ENCODE measurements at regions not wholly inside any gene's neighbourhood (a gene's known extent, or its start where the extent isn't known, plus 50 kb on each side); places are given as distances from the start of the nearest gene placed in this dataset.

DNA sequence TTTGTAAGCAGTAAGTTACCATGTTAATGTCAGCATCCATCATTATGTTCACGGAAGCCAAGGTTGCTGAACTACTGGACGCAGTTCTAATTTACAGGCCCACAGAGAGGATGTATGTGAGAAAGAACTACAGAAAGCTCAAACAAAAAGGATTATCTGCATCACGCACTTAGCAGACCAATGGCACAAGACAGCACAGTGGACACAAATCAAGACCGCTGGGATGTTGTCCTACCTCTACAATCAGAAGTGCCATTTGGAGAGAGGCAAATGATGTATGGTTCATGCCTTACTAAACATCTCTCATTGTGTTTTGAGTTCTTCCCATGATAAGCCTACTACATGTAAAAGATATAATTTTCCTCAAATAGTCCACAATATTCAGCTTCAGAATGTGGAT lies 330.7 kb upstream of the CHAC2 start:
- no peak for DNase-seq (ENCODE audit: low read depth, low spot score)
- BruUV-seq (replicated peaks): no TSS peak
- no peak for ATAC-seq
- no peak overlapping the region for H2AFZ ChIP-seq (ENCODE audit: control insufficient read depth, low read depth, low read length)
- RAD21 ChIA-PET (ENCODE audit: unreplicated experiment): no interaction called here
- H3K4me1 ChIP-seq (ENCODE audit: control insufficient read depth, insufficient read depth, low read length): no peaks in the 10 kb centered on the region
- TF ChIP-seq MXI1 (IDR thresholded peaks at IDR 0.05; ENCODE audit: low read depth, low read length) (no peak), ETV6 (conservative IDR thresholded peaks at IDR 0.05 in 1 of 2, IDR thresholded peaks at IDR 0.05 in 1 of 2; ENCODE audit: borderline replicate concordance in 1 of 2, low read depth in 1 of 2) (no peak), SREBF2 (IDR thresholded peaks at IDR 0.05; ENCODE audit: low read length) (no peak), SIN3A (IDR thresholded peaks at IDR 0.05; ENCODE audit: low read depth, low read length) (no peak), ZNF217 (IDR thresholded peaks at IDR 0.05) (no peak), TAF1 (IDR thresholded peaks at IDR 0.05; ENCODE audit: borderline replicate concordance, low read depth, low read length) (no peak), TBL1XR1 (IDR thresholded peaks at IDR 0.05; ENCODE audit: low read depth, low read length) (no peak), KDM1A (IDR thresholded peaks at IDR 0.05; ENCODE audit: borderline replicate concordance) (no peak), CHD4 (IDR thresholded peaks at IDR 0.05) (no peak), IKZF1 (conservative IDR thresholded peaks at IDR 0.05) (no peak), IKZF2 (IDR thresholded peaks at IDR 0.05) (no peak), NR2C1 (IDR thresholded peaks at IDR 0.05) (no peak), BRCA1 (IDR thresholded peaks at IDR 0.05; ENCODE audit: low read depth, low read length) (no peak), HDGF (IDR thresholded peaks at IDR 0.05) (no peak)
- TF ChIP-seq, protein P1, sequence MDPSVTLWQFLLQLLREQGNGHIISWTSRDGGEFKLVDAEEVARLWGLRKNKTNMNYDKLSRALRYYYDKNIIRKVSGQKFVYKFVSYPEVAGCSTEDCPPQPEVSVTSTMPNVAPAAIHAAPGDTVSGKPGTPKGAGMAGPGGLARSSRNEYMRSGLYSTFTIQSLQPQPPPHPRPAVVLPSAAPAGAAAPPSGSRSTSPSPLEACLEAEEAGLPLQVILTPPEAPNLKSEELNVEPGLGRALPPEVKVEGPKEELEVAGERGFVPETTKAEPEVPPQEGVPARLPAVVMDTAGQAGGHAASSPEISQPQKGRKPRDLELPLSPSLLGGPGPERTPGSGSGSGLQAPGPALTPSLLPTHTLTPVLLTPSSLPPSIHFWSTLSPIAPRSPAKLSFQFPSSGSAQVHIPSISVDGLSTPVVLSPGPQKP (IDR thresholded peaks at IDR 0.05; ENCODE audit: low read depth, low read length): no peak
- TF ChIP-seq, protein P2, sequence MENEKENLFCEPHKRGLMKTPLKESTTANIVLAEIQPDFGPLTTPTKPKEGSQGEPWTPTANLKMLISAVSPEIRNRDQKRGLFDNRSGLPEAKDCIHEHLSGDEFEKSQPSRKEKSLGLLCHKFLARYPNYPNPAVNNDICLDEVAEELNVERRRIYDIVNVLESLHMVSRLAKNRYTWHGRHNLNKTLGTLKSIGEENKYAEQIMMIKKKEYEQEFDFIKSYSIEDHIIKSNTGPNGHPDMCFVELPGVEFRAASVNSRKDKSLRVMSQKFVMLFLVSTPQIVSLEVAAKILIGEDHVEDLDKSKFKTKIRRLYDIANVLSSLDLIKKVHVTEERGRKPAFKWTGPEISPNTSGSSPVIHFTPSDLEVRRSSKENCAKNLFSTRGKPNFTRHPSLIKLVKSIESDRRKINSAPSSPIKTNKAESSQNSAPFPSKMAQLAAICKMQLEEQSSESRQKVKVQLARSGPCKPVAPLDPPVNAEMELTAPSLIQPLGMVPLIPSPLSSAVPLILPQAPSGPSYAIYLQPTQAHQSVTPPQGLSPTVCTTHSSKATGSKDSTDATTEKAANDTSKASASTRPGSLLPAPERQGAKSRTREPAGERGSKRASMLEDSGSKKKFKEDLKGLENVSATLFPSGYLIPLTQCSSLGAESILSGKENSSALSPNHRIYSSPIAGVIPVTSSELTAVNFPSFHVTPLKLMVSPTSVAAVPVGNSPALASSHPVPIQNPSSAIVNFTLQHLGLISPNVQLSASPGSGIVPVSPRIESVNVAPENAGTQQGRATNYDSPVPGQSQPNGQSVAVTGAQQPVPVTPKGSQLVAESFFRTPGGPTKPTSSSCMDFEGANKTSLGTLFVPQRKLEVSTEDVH (IDR thresholded peaks at IDR 0.05; ENCODE audit: low read depth, partially characterized antibody): no peak
- TF ChIP-seq, protein P3, sequence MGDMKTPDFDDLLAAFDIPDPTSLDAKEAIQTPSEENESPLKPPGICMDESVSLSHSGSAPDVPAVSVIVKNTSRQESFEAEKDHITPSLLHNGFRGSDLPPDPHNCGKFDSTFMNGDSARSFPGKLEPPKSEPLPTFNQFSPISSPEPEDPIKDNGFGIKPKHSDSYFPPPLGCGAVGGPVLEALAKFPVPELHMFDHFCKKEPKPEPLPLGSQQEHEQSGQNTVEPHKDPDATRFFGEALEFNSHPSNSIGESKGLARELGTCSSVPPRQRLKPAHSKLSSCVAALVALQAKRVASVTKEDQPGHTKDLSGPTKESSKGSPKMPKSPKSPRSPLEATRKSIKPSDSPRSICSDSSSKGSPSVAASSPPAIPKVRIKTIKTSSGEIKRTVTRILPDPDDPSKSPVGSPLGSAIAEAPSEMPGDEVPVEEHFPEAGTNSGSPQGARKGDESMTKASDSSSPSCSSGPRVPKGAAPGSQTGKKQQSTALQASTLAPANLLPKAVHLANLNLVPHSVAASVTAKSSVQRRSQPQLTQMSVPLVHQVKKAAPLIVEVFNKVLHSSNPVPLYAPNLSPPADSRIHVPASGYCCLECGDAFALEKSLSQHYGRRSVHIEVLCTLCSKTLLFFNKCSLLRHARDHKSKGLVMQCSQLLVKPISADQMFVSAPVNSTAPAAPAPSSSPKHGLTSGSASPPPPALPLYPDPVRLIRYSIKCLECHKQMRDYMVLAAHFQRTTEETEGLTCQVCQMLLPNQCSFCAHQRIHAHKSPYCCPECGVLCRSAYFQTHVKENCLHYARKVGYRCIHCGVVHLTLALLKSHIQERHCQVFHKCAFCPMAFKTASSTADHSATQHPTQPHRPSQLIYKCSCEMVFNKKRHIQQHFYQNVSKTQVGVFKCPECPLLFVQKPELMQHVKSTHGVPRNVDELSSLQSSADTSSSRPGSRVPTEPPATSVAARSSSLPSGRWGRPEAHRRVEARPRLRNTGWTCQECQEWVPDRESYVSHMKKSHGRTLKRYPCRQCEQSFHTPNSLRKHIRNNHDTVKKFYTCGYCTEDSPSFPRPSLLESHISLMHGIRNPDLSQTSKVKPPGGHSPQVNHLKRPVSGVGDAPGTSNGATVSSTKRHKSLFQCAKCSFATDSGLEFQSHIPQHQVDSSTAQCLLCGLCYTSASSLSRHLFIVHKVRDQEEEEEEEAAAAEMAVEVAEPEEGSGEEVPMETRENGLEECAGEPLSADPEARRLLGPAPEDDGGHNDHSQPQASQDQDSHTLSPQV (IDR thresholded peaks at IDR 0.05): no peak
- no peak overlapping the region for H3K9ac ChIP-seq (ENCODE audit: control insufficient read depth, insufficient read depth, low read length)
- in situ Hi-C loops (cut with MboI) (no loop called here), intact Hi-C loops (cut with micrococcal nuclease; ENCODE audit: unreplicated experiment) (no loop called here)
- POLR2A ChIA-PET: no interaction called here
- SMC1A ChIA-PET (ENCODE audit: uncharacterized antibody, unreplicated experiment): interaction anchor here (0.8 to 1.2 kb wide), 3 partner anchors 8 to 14 kb away, joined by 3 read pairs; no protein-coding TSS in a partner anchor
- no peaks in the 10 kb centered on the region for H3K27me3 ChIP-seq (replicated peaks in 1 of 2; ENCODE audit: control insufficient read depth in 2 of 2, insufficient read depth in 2 of 2, low read length in 1 of 2)
- H3K9me3 ChIP-seq (replicated peaks; ENCODE audit: control insufficient read depth, insufficient read depth, low read length): no peaks in the 10 kb centered on the region
- no peaks in the 10 kb centered on the region for H3K36me3 ChIP-seq (ENCODE audit: control insufficient read depth in 2 of 2, insufficient read depth in 2 of 2, low read length in 1 of 2)
- no peak overlapping the region for H3K27ac ChIP-seq (ENCODE audit: control insufficient read depth, insufficient read depth)
- H3K79me2 ChIP-seq (ENCODE audit: control insufficient read depth, insufficient read depth, low read length): no peaks in the 10 kb centered on the region
- FAIRE-seq: no peak
- H4K20me1 ChIP-seq (ENCODE audit: control insufficient read depth, insufficient read depth): no peaks in the 10 kb centered on the region
- no peak overlapping the region for H3K4me3 ChIP-seq
- WGBS (ENCODE audit: insufficient coverage, insufficient replicate concordance, low lambda C conversion rate, missing lambda C conversion rate): 64% methylated on average over 4 of the region's 4 CpGs
- CTCF ChIA-PET: no interaction called here
- H3K4me2 ChIP-seq (ENCODE audit: control insufficient read depth, insufficient read depth): no peak overlapping the region
